Left ventricle myocardium inferior (tissue), 1 donor: ENCODE measurements at regions not wholly inside any gene's neighbourhood (a gene's known extent, or its start where the extent isn't known, plus 50 kb on each side); places are given as distances from the start of the nearest gene placed in this dataset.

Source experiments
- DNase-seq: peaks from one replicate; pipeline ENCODE4 v3.0.0-alpha.2; 2020
- H3K27ac ChIP-seq: fragments of 200-600 bp; replicated peaks from 2 replicates; pipeline ENCODE4 v1.8.0; 2021
- H3K27me3 ChIP-seq: fragments of 200-600 bp; 2 replicates; pipeline ENCODE4 v1.8.0; 2021; ENCODE audit warnings: low read depth
- H3K36me3 ChIP-seq: fragments of 200-600 bp; 2 replicates; pipeline ENCODE4 v1.8.0; 2021
- H3K4me1 ChIP-seq: fragments of 200-600 bp; 2 replicates; pipeline ENCODE4 v1.8.0; 2021
- H3K4me3 ChIP-seq: fragments of 200-600 bp; 2 replicates; pipeline ENCODE4 v1.8.0; 2021; ENCODE audit warnings: mild to moderate bottlenecking, moderate library complexity
- H3K9me3 ChIP-seq: fragments of 200-600 bp; replicated peaks from 2 replicates; pipeline ENCODE4 v1.8.0; 2021
- CTCF ChIP-seq: fragments of 200-600 bp; IDR thresholded peaks from 2 replicates; pipeline ENCODE4 v1.8.0; 2021; ENCODE audit warnings: antibody characterized with exemption, mild to moderate bottlenecking, borderline replicate concordance
- intact Hi-C: fragments of 100-400 bp; cut with micrococcal nuclease; formaldehyde crosslinking; loops from one replicate; pipeline ENCODE4 v1.11.0; 2022
- donor health status: DM: no; HTN: yes; CAD: no; lungs with severe emphysema.

- Histone ChIP-seq H3K4me3 (no peak overlapping the region), H3K36me3 (no peaks in the 10 kb centered on the region), H3K9me3 (peaks cover 28% of the 10 kb centered on the region), H3K27me3 (no peaks in the 10 kb centered on the region), H3K4me1 (peaks cover 21% of the 10 kb centered on the region), H3K27ac (no peak overlapping the region)
- intact Hi-C loops = no loop called here
- TF ChIP-seq CTCF = no peak
- no peak for DNase-seq
These were observed 271.7 kb upstream of the KLF3 start for GRCh38 chr4:38392223-38392855.

GRCh38 chr4:38396091-38396490 is 267.9 kb upstream of the KLF3 start:
- Histone ChIP-seq H3K36me3 (no peaks in the 10 kb centered on the region), H3K9me3 (peaks cover 26% of the 10 kb centered on the region), H3K27me3 (no peaks in the 10 kb centered on the region), H3K4me1 (peaks cover 16% of the 10 kb centered on the region), H3K4me3 (no peak overlapping the region), H3K27ac (no peak overlapping the region)
- no peak for DNase-seq
- TF ChIP-seq CTCF = no peak
- intact Hi-C loops = no loop called here

GRCh38 chr4:38396845-38397547 is 267.0 kb upstream of the KLF3 start:
- H3K27me3 ChIP-seq = no peaks in the 10 kb centered on the region
- intact Hi-C loops = no loop called here

GRCh38 chr4:38400946-38401345 is 263.1 kb upstream of the KLF3 start:
- Histone ChIP-seq H3K36me3 (no peaks in the 10 kb centered on the region), H3K4me3 (no peak overlapping the region), H3K4me1 (peaks cover 15% of the 10 kb centered on the region), H3K9me3 (peaks cover 9% of the 10 kb centered on the region), H3K27ac (no peak overlapping the region), H3K27me3 (no peaks in the 10 kb centered on the region)
- DNase-seq = no peak
- TF ChIP-seq CTCF = no peak
- intact Hi-C loops = no loop called here

More at GRCh38 chr4:38396845-38397547, 267.0 kb upstream of the KLF3 start:
- no peaks in the 10 kb centered on the region for H3K36me3 ChIP-seq
- no peak for TF ChIP-seq CTCF
- peaks cover 20% of the 10 kb centered on the region for H3K9me3 ChIP-seq
- H3K4me3 ChIP-seq = no peak overlapping the region
- H3K27ac ChIP-seq = peak overlapping the region; percentile 52
- DNase-seq = no peak
- peaks cover 16% of the 10 kb centered on the region for H3K4me1 ChIP-seq

- intact Hi-C loops = no loop called here
- no peaks in the 10 kb centered on the region for H3K9me3 ChIP-seq
- no peak for DNase-seq
- no peaks in the 10 kb centered on the region for H3K27me3 ChIP-seq
- no peak overlapping the region for H3K4me3 ChIP-seq
- H3K27ac ChIP-seq = no peak overlapping the region
- H3K4me1 ChIP-seq = no peaks in the 10 kb centered on the region
- no peaks in the 10 kb centered on the region for H3K36me3 ChIP-seq
- TF ChIP-seq CTCF = no peak
These were observed 257.8 kb upstream of the KLF3 start for GRCh38 chr4:38406243-38406642.
